NCI-H345 (cell line): ENCODE measurements at regions not wholly inside any gene's neighbourhood (a gene's known extent, or its start where the extent isn't known, plus 50 kb on each side); places are given as distances from the start of the nearest gene placed in this dataset.
"Not testable (repeated sequence)": the region's sequence is repeated elsewhere in the genome, so short reads cannot be mapped to it uniquely, and the experiment has no call there.

Source experiments
- DNase-seq: peaks from one replicate; lab custom pipeline; 2025; lab: John Stamatoyannopoulos, UW

DNA sequence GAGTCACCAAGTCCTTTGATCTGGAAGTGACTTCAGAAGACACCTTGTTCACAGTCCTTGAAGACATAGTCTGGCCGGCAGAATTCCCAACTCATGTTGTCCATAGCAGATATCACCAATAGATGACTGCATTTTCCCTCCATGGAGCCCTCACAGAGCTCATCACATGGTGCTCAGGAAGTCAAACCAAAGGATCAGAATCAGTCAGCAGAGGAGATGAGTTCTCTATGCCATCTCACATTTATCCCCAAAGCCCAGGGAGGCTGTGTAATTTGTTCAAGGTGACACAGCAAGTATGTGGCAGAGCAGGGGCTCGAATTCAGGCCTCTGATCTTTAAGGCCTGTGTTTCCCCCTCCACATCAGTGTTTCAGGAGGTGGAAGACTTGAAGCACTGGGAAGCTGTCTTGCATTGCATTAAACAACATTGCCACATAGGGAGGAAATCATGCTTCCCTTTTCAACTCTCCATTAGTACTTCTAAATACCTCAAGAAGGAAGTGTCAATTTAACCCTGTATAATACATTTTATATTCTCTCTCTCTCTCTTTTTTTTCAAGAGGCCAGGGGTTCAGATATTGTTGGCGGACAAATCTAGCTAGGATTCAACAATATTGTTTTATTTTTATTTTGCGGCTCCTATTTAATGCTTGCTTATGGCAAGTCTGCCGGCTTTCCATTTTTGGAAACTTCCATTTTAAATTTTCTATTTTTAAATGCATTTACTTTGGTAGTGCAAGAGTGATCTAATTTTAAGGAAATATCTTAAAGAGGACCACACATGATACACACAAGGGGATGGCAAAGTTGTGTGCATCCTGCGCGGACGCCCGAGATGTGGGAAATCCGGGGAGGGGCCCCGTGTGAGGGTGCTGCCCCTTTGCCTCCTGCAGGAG is 61.9 kb downstream of the NPIPB5 start:
- DNase-seq, result not testable (repeated sequence)

DNA sequence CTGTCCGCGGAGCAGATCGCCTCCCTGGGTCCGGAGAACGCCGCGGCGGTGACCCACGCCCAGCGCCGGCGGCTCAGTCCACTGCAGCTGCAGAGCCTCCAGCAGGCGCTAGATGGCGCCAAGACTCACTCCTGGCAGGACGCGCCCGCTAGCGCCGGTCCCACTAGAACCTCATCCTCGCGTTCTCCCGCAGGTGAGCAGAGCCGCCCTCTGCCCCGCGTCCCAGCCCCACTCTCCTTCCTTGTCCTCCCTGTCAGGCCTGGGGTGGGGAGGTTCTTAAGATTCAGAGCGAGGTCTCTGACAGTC is 62.5 kb downstream of the NPIPB5 start:
- DNase-seq, result not testable (repeated sequence)

DNA sequence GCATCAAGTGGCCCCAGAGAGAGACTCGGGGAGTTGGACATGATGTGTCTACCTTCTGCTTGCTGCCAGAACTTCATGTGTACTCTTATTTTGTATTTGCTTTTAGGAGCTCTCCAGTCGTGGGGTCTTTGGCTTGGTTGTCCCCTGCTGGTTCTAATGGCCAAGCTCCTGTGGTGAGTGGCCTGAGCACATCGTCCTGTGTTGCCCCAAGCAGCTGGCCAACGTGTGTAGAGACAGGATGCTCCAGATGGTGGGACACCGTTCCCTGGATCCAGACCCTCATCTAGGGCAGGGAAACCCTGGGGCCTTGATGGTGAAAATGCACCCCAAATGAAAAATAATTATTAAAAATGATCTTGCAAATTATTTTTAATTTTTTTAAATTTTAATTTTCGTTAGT is 65.8 kb downstream of the NPIPB5 start:
- not testable (repeated sequence) for DNase-seq

DNA sequence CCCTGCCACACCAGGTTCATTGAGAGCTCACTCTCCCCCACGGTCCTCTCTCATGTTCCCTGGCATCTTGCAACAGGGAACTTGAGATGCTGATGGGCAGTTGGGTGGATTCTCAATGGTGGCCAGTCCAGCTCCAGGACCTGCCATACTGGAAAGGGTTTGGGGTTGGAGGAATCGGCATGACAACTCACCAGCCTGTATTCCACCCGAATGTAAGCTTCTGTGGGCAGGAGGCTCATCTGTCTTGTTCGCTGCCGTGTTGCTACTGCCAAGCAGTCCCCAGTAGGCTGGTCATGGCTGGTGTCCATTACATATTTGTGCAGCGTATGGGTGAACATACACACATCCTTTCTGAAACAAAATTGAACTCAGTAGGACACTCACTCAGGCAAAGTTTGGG is 72.5 kb downstream of the NPIPB5 start:
- not testable (repeated sequence) for DNase-seq

DNA sequence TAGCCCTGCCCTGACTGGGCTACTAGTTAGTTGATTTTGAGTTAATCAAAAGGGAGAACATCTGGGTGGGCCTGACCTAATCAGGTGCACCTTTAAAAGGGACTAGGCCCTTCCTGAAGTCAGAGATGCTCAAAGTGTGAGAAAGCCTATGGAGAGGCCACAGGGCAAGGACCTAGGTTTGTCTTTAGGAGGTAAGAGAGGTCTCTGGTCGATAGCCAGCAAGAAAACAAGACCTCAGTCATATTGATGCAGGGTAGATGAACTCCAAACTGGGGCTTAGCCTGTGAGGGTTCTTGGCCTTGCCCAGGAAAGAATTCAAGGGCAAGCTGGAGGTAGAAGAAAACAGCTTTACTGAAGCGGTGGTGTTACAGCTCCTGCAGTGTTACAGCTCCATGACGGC is 73.8 kb downstream of the NPIPB5 start:
- not testable (repeated sequence) for DNase-seq

DNA sequence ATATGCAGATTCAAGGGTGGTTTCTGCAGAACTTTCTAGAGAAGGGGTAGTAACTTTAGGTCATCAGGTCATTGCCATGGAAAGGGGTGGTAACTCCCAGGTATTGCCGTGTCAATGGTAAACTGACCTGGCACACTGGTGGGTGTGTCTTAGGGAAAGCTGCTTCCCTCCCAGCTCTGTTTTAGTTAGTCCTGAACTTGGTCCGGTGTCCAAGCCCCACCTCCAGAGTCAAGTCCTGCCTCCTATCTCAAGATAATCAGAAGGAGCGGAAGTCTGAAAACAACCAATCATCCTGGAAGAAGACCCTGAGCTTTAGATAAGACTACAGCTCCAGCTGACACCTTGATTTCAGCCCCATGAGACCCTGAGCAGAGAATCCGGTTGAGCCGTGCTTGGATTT is 74.2 kb downstream of the NPIPB5 start:
- not testable (repeated sequence) for DNase-seq

DNA sequence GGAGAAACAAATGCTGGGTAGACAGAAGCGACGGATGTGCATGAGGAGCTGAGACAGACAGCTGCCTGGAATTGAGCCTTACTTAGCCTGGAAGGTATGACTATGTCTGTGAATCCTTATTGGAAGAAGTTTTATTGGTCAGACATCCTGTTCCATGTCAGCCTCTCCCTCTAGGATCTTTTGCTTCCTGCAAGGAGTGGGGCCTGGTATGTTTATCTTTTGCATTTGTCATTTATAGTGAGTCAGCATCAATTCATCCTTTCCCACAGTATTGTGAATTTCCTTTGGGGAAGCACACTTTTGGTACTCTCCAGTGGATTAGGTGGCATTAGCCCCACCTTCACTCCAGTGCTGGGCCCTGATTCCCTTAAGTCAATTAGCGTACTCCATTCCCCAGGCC is 74.7 kb downstream of the NPIPB5 start:
- DNase-seq, result not testable (repeated sequence)

DNA sequence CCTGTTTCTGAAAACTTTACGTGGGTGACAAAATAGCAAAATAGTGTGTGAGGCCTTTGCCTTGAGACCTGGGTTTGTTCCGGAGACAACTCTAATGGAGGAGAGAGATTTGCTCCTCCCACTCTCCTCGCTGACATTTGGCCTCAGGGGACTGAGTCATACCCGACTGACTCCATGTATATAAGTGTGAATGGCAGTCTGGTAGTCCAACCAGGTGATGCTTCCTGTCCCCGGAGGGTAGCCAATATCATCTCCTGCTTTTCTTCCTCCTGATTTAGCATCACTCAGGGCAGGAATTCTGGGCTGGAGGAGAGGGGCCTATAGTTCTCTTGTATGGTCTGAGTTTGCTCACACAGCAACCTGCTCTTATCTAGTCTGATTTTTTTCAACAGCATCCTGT is 76.0 kb downstream of the NPIPB5 start:
- DNase-seq, result not testable (repeated sequence)

DNA sequence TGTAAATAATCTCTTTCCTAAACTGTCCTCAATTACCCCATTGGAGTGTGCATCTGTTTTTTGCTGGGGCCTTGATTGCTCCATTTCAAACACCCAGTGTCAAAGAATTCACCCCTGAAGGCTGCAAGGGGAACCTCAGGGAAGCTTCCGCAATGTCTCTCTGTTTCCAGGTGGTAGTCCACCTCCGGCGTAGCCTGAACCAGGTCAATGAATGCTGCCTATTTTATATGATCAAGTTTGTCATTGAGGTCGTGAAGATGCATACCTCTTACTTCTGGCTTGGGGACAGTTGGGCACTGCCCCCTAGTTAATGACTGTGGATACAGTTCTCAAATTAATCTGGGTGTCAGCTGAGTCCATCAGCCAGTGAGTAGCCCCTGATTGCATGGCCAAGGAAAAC is 79.1 kb downstream of the NPIPB5 start:
- not testable (repeated sequence) for DNase-seq

DNA sequence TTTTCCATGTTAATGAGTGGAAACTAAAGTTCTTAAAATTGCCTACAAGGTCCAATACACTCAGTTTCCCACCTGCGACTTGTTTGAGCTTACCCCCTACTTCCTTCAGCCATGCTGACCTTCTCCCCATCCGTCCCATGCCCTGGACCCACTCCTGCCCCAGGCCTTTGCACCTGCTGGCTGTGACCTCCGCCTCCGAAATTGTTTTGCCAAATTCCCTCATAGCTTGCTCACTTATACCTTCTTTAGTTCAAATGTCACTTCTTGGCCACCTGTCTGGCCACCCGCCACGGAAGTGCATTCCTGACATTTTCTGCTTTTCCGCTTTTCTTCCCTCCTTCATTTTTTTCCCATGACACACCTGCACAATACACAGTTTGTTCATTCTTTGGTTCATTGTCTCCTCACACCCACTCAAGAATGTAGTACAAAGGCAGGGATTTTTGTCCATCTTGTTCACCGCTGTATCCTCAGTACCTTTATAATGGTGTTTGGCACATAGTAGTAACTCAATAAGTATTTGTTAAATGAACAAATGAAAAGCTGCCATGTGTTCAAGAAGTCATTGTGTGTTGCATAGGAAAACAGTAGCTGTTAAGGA is 85.9 kb downstream of the NPIPB5 start:
- not testable (repeated sequence) for DNase-seq

DNA sequence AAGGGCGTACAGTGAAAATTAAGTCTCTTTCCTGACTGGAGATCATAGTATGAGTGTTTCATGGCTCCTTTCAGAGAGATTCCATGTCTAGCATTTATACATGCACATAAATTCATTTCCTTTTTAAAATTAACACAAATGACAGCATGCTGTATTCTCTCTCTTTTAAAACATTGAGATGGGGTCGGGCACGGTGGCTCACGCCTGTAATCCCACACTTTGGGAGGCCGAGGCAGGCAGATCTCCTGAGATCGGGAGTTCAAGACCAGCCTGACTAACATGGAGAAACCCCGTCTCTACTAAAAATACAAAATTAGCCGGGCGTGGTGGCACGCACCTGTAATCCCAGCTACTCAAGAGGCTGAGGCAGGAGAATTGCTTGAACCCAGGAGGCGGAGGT is 93.1 kb downstream of the NPIPB5 start:
- not testable (repeated sequence) for DNase-seq

DNA sequence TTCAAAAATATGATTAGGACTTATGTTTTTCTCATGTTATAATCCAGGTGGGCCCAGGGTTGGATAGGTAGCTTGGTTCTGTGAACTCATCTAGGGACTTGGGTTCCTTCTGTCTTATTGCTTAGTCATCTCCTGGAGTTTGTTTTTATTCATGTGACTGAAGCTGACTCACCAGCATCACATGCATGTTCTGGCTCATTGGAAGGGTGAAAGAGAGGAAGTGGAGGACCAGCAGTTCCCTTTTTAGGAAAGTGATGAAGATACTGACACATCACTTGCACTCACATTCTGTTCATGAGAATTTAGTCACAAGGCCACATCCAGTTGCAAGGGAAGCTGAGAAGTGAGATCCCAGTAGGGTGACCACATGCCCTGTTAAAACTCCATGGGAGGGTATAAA is 95.9 kb downstream of the NPIPB5 start:
- DNase-seq, result not testable (repeated sequence)

DNA sequence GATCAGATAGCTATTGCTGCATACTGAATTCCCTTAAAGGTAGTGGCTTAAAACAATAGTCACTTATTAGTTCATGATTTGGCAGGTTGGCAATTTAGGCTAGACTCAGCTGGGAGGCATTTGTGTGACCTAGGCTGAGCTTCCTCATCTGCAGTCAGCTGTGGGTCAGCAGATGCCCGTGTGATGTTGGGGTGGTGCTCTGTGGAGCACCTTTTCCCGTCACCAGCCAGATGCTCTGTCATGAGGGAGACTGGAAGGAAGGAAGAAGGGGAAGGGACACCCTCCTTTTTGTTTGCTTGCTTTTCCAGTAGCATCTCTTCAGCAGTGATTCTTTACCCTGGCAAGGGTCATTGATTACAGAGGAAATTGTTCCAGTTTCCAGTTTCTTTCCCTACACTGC is 99.1 kb downstream of the NPIPB5 start:
- DNase-seq, result not testable (repeated sequence)

DNA sequence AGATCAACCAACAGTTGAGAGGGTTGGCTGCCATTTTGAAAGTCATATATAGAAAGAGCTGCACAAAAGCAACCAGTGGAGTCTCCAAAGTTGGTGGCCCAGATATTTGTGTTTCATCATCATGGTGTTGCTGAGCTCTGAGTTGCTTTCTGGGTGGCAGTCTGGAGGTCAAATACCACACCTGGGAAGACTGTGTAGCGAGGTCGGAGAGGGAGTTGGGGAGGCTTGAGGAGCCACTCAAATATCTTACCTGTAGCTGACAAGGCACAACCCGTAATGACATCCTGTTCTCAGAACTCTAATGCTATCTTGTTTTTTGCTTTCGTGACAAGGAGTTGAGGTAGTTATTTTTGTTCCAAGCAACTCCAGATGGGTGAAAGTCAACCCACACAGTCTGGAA is 100.4 kb downstream of the NPIPB5 start:
- not testable (repeated sequence) for DNase-seq

DNA sequence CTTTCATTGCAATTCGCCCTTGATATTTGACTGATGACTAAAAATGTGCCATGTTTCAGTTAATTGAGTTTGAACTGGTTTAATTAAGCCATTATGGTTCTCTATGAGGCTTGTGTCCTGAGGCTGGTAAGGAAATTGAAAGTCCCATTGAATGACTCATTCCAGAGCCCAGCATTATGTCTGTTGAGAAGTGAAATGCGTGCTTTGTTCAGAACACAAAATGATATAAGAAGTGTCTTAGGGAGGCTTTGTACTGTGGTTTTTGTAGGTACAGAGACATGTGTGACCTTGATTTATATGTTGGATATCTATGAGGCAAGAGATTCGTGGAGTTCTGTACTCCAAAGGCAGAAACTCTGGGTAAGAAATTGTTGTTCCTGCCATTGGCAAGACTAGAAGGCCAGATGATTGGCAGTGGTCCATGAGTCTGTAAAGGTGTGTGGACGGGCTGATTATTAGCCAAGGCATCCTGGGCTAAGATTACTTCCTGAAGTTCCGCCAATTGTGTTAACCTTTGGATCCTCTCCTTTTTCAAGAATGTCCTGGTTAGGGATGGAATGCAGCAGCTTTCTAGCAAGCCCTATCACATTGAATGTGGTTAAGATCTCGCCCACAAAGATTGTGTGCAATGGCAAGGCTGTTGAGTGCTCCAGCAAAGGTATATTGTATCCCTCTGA is 103.7 kb downstream of the NPIPB5 start:
- no peak for DNase-seq

DNA sequence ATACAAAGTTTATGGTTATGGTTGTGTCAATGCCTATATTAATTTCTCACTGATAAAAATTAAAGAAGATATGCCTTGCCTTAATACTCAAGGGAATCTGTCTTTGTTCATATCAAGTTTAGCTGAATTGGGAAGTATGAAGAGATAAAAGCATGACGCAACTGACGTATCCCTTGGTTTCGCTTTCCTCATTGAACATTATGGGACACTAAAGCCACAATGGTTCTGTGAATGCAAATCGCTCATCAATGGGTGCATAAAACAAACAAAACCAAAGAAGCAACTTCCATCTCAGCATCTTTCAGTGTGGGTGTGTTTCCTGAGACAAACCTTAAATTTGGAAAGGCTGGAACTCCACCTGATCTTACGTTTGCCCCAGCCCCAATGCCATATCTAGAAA is 108.2 kb downstream of the NPIPB5 start:
- DNase-seq, result no peak

DNA sequence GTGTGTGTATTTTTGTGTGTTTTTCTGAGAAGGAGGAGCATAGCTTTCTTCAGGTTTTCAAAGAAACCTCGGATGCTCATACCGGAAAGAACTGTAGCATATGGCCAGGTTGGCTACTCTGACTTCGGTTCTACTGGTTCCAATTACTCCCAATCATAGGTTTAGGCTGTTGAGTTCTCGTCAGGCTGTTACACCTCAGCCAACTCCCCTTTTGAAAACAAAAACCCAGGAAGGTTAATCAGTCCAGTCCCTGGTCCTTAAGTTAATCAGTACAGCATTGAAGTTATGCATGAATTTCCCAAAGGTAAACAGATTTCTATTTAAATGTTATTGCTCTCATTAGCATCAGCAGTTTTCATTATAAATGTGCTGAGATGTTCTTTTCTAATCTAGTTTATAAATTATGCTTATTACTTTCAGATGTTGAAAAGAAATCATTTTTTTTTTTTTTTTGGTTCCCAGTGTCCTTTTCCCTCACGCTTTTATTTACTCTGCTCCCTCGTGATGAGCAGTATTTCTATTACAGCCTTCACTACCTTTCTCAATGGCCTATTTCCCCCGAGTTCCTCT is 111.0 kb downstream of the NPIPB5 start:
- DNase-seq, result no peak

DNA sequence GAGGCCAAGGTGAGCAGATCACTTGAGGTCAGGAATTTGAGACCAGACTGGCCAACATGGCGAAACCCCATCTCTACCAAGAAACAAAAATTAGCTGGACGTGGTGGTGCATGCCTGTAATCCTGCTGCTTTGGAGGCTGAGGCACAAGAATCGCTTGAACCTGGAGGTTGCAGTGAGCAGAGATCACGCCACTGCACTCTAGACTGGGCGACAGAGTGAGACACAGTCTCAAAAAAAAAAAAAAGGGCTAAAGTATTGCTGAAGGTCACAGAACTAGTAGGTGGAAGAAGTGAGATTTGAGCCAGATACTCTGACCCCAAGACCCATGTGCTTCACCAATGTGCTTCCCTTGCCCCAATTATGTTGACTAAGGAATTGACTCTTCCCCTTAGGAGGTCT is 112.0 kb downstream of the NPIPB5 start:
- DNase-seq, result no peak

DNA sequence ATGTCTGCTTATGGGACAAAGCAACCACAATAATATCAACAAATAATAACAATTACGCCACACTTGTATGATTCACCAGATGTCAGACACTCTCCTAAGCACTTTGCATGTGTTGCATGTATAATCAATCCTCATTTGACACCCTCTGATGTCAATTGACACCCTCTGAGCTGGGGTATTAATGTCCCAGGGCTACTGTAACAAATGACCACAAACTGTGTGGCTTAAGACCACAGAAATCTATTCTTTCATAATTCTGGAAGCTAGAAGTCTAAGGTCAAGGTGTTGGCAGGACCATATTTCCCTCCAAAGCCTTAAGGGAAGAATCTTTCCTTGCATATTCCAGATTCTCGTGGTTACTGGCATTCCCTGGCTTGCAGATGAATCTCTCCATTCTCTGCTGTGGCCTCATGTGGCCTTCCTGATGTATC is 112.7 kb downstream of the NPIPB5 start:
- DNase-seq, result no peak

DNA sequence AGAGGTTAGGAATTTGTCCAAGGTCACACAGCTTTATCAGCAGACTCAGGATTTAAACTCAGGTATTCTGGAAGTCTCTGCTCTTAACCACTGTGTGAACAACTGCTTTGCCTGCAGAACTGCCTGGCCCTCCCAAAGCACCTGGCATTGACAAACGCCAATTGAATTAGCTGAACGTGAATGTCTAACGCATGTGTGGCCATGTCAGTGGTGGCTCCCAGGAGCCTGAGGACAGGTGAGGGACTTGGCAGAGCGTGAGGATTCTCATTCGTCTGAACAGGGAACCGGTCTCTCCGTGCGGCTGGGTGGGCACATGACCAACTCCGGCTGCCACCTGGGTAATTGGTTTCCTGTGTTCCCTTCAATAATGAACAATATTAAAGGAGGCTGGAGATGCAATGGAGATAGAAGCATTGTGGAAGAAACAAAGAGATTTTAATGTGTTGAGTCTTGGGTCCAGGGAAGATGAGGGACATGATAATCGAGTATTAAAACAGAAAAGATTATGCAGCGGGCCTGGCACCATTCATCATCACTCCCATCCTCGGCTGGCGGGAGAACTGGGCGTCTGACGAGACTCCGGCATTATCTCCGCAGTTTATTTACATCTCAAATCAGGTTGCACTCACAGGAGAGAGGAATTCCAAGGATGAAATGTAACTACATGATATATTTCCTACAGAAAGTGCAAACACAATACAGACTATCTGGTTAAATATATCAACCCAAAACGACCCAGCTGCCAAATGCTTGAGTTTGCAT is 113.5 kb downstream of the NPIPB5 start:
- DNase-seq, result no peak

DNA sequence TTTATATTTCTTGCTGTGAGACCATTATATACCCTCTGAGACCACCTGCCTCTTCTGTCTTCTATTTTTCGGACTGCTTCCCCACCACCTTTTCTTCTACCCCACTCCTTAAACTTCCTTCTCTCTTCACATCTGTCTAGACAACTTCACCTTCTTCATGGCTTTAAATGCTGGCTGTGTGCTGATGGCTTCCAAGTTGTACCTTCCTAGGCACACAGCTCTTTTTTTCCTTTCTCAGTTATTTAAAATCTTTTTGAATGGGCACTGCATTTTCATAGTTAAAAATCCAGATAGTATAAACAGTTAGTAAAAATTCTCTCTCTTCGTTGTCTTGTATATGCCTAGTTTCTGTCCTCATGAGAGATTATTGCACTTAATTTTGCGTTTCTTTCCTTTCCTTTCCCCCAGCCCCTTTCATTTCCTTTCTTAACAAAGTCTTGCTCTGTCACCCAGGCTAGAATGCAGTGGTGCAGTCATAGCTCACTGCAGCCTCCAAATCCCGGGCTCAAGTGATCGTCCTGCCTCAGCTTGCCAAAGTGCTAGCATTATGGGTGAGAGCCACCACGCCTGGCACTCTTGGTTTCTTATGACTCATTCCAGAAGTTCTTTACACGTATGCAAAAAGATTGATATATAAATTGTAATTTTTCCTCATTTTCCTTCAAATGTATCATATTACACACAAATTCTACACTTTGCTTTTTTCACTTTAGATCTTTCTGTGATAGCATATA is 114.3 kb downstream of the NPIPB5 start:
- DNase-seq, result no peak
